ENCODE measurements at regions not wholly inside any gene's neighbourhood (a gene's known extent, or its start where the extent isn't known, plus 50 kb on each side); places are given as distances from the start of the nearest gene placed in this dataset.

- TF ChIP-seq POLR2A (IDR thresholded peaks at IDR 0.05): no peak
- no peak for TF ChIP-seq CTCF (IDR thresholded peaks at IDR 0.05)
Observed at GRCh38 chr1:182261655-182262054, 129.9 kb downstream of the GLUL start.

All from Peyer's patch (tissue), 4 donors.